ENCODE measurements at regions not wholly inside any gene's neighbourhood (a gene's known extent, or its start where the extent isn't known, plus 50 kb on each side); places are given as distances from the start of the nearest gene placed in this dataset.

- DNase-seq = no peak
Measured at GRCh38 chr5:79868163-79868670, 122.8 kb downstream of the MTX3 start.

DNA sequence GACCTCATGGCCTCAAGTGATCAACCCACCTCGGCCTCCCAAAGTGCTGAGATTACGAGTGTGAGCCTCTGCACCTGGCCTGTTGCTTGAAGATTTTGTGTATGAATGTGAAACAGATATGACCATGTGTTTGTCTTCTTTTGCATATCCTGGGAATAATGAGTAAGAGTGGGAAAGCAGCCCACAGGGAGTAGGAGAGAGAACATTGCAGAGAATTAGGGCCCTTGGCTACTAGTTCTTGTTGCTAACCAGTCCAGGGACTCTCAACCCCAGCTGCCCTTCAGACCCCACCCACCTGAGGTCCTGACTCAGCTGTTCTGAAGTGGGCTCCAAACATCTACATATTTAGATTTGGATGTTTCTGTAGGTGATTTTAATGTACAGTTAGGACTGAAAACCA lies 125.5 kb downstream of the MTX3 start:
- DNase-seq = no peak

DNA sequence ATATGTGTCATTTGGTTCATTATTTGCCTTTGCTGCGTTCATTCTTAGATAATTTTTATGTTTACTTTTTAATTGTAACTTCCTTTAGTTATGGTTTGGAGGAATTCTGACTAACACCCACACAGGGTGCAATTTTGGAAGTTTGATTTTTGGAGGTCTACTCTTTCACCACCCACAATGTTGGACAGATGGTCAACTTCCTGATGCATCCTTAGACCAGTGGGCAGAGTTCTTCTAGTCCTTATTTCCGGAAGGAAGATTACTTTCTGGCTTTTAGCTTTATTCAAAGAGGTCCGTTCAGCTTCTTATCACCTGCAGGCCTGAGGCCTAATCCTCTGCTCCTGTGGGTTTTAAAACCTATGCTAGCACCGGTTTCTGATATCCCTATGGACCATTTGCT lies 126.7 kb downstream of the MTX3 start:
- no peak for DNase-seq

DNA sequence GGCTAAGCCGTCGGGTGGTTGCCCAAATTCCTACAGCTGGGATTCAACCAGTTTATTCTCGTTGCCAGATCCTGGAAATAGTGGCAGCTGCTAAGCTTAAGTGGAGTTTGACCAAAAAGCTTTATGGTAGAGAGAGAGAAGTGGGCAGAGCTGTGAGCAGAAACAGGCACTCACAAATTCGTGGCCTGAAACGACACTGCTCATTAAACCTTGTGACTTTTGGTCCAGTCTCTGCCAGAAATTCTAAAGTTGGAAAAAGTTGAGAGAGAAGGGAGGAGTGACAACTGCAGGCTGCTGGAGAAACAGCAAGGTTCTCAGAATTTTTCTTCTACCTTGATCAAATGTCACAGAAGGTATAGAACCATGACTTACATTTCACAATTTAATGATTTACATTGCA lies 131.5 kb downstream of the MTX3 start:
- no peak for DNase-seq

DNA sequence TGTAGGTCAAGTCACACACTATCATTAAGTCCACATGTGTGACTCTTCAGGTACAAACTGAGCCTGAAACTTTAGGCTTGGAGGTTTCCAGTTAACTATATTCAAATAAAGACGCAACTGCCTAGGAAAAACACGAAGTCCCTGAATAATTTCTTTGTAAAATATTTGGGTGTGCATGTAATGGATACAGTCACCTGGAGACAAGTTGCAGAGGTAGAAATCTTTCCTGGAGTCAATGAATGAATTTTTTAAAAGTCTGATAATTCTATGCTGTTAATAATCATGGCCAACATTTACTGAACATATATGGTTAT lies 132.7 kb downstream of the MTX3 start:
- no peak for DNase-seq

- DNase-seq = peak; percentile 65
Measured at GRCh38 chr5:79857714-79858409, 133.2 kb downstream of the MTX3 start.

- no peak for DNase-seq
Measured at GRCh38 chr5:79856456-79857055, 134.5 kb downstream of the MTX3 start.

GRCh38 chr5:79853676-79854418 lies 137.2 kb downstream of the MTX3 start:
- DNase-seq = no peak

GRCh38 chr5:79853028-79853427 lies 138.0 kb downstream of the MTX3 start:
- DNase-seq = no peak

GRCh38 chr5:79851391-79851863 lies 139.6 kb downstream of the MTX3 start:
- no peak for DNase-seq

DNA sequence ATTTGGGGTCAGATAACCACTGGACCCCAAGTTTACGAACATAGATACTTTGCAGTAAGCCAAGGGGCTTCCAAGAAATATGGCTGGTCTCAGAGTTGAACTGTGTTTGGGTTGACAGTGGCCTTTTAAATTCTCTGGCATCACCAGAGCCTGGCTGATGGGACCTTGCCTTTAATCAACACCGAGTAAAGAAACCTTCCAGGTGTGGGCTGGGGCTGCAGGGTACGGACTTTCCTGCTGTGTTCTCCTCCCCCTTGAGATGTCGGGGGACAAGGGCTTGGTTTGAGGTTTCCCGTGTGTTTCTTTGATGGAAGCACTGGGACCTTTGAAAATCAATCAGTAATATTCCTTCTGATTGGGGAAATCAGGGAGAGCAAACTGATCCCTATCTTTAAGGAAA lies 140.1 kb downstream of the MTX3 start:
- DNase-seq = no peak

GRCh38 chr5:79850316-79850822 lies 140.7 kb downstream of the MTX3 start:
- no peak for DNase-seq

DNA sequence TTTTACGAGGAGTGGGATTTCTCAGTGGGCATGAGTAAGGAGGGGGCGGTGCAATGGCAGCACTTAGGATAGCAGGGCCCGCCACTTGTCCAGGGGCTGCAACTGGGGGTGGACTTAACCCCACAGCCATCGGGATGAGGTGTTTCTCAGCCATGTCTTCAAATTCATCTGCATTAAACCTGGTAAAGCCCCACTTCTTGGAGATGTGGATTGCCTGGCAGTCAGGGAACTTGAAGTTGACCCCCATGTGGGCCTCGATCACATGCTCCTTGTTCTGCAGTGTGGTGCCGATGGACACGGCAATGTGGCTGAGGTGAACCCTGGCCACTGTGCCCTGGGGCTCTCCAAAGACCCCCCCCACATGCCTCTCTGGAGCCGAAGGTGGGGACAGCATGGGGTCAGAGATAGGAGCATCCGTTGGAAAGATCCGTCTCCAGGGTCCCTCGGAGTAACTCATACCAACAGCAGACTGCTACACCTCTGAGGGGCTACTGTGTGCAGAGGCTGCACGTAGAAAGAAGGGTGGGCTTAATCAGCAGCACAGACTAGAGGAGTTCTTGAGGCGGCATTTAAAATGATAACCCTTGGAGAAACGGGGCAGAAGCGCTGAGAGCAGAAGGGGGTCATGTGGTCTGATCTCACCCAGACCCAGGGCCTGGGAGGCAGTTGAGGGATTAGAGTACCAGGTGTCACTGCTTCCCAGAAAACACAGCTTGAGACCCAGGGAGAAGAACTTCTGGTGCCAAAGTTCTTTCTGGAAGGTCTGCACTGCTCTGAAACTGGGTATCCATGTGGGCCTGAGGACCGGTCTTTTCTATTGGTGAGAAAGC lies 141.4 kb downstream of the MTX3 start:
- DNase-seq = no peak

Measured in NCI-H1436 (cell line).